NCI-H146 (cell line): ENCODE measurements at regions not wholly inside any gene's neighbourhood (a gene's known extent, or its start where the extent isn't known, plus 50 kb on each side); places are given as distances from the start of the nearest gene placed in this dataset.

Source experiments
- DNase-seq: peaks from one replicate; lab custom pipeline; 2025; lab: John Stamatoyannopoulos, UW

GRCh38 chr13:40429706-40430545 lies 236.5 kb downstream of the FOXO1 start:
- DNase-seq = no peak

DNA sequence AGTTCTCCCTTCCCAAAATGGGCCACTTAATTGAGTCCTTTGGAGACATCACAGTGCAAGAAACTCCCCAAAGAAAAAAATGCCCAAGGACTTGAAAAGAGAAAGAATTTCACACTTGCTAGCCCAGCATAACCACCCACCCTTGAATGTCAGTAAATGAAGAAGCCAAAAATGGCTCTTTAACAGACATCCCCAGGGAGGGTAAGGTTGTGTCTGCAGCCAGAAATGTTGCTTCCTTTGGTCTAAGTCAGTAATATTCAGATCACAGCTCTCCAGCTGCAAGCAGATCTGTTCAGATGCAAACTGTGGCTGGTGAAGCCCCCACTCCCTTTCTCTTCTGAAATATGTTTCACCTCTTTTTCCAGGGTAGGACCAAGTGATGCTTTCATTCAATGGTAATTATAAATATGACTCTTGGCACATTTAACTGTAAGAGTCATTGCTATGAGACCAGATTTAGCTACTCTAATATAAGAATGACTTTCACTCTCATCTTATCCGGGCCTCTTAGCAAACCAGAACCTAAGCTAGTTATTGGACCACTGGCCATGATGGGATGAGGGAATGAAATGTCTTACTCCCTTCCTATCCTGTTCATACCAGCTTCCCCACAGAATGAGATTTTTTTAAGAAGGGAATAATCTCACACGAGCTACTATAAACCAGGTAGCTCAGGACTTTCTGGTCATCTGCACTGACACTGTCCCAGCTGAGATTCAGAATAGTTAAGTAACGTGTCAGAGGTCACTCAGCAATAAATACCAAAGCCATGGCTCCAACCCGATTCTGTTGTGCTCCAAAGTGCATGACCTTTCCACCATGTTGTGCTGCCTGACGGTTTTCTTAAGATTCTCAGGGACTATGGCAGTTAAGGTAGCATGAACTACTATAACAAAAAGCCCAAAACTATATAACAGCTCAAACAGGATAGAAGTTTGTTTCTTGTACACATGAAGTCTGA lies 234.1 kb downstream of the FOXO1 start:
- DNase-seq = no peak

DNA sequence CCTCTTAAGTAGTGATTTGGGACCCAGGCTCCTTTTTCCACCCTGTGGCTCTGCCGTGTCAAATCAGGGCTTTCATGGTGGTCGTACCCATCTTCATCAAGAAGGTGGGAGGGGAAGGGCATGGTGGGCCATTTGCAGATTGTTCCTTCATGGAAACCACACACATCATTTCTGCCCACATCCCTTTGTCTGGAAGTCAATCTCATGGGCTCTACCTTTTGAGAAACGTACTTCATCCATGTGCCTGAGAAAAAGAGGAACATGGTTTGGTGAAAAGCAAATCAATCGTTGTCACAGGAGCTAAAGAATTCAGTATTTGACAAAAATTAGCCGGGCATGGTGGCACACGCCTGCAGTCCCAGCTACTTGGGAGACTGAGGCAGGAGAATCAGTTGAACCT lies 233.4 kb downstream of the FOXO1 start:
- DNase-seq = no peak

DNA sequence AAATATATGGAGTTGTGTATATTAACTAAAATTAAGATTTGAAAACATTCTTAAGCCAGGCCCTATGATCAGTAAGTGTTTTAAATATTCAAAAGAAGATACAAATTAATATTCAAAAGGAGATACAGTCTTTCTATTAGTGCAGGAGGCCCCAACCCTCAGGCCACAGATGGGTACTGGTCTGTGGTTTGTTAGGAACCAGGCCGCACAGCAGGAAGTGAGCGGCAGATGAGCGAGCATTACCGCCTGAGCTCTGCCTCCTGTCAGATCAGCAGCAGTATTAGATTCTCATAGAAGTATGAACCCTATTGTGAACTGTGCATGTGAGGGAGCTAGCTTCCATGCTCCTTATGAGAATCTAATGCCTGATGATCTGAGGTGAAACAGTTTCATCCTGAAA lies 232.9 kb downstream of the FOXO1 start:
- DNase-seq = no peak

DNA sequence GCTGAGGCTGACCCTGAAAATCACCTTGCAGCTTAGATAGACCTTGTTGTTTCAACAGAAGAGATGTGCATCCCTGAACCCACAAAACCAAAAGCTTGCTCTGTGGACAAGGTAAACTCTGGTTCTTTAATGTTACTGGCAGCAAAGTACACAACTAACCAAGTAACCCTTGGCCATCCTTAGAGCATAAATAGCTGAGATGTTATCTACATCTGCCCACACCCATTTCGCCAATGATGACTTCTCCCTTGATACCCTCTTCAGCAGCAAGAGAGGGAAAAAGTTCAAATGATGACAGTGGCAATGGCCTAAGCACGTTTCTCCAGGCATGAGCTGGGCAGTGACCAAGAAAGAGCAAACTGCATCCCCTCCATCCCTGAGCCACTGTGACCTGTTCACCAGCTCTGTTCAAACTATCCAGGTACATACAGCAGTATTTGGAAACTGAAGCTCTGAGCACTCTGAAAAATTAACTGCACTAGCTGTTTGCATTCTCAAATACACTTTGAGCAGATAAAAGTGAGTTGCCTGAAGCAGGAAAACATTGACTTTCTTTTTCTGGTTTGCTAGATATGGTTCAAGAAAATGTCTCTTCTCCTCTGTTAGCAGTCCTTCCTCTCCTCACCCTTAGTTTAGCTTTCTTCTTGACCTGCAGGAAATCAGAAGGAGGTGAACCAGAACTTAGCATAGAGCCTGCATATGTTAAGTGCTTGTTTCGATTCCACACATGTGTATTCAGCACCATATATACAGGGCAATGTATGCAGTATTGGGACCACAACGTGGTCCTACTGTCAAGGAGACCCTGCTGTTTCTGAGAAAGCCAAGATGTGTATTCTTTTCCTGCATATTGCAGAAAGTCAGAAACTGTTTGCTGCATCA lies 231.7 kb downstream of the FOXO1 start:
- no peak for DNase-seq

DNA sequence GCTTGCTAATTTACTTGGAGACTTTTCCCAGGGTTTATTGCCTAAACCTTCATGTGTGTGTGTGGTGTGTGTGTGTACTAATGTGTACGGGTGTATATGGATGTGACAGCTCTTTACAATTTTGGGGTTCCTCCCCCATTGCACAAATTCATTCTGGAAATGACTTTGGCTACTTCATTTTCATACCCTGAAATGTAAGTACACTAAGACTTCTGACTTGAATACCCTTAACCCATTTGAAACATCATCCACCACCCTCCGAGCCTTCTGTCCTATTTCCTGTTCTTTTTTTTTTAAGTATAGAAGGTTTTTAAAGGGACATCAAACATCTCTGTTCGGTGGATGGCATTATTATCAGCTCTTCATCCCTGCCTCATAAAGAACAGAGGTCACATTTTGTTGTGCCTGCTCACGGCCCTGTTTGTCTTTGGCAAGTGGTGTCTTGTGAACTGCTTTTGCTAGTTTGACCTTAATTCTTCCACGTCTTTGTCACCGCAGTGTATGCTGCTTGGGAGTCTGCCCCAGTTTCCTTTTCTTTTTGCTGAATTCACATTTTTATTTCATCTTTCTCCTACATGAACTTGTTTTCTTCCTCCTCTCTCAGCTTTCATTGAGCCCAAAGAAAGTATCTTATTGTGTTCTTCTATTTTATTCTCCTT lies 228.3 kb downstream of the FOXO1 start:
- no peak for DNase-seq

DNA sequence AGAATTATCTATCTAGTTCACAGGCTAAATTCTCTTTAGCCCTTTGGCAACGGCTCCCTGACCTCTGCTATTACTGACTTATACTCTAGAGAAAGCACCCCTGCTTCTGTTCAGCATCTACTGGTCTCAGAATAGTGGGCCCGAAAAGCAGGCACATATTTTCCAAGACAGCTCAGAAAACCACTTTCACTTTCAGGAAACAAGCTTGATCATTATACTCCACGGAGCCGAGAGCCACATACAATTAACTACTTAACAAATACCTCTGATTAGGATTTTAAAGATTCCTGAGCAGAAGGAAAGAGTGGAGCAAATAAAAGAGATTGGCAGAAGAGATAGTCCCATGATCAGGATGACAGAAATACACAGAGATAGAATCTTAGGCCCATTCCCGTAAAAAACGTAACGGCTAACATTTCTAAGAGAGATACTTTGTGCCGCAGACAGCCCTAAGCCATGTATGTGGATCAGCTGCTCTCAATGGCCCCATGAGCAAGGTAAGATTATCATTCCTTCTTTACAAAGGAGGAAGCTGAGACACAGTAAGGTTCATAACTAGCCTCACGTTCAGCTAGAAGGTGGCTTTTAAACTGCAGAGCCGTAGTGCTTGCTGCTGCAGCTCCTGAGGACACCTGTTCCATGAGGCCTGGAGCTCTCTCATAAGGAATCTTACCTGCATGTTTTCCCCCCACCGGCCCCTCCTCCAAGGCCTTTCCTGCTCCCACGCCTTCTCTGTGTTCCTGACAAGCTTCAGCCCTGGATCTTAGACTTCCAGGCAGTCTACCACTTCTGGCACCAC lies 227.2 kb downstream of the FOXO1 start:
- no peak for DNase-seq

DNA sequence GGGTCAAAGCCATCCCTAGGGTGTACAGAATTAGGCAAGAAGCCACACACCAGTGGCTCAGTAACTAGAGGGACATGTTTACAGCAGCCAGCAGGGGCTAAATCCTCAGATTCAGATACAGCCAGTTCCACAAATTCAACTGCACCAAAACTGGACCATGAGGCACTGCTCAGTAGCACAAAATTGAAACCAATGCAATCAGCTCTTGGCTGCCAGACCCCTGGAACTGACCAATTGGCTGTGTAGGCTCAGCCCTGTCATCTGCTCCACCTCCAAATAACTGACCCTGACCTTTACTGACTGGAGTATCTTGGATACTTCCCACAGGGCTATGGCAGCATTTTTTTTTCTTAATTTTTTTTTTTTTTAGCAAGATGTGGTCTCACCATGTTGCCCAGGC lies 226.5 kb downstream of the FOXO1 start:
- no peak for DNase-seq

GRCh38 chr13:40440990-40441820 lies 225.2 kb downstream of the FOXO1 start:
- no peak for DNase-seq

DNA sequence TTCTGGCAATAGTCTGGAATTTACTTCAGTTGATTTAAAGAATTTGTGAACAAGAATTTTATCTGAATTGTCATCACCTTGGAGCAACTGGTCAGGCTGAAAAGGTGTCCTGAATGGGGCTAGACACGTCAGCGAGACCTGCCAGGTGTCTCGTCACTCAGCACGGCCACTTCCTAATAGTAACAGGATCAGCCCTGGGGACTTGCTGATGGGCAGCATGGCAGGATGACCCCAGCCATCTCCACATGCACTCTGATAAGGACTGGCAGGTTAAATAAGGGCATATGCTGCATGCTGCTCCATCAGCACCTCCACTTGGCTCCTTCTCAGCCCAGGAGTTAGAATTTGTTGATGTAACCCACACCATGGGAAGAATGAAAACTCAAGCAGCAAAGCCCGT lies 224.2 kb downstream of the FOXO1 start:
- no peak for DNase-seq

- no peak for DNase-seq
Observed at GRCh38 chr13:40442826-40443225, 223.6 kb downstream of the FOXO1 start.

DNA sequence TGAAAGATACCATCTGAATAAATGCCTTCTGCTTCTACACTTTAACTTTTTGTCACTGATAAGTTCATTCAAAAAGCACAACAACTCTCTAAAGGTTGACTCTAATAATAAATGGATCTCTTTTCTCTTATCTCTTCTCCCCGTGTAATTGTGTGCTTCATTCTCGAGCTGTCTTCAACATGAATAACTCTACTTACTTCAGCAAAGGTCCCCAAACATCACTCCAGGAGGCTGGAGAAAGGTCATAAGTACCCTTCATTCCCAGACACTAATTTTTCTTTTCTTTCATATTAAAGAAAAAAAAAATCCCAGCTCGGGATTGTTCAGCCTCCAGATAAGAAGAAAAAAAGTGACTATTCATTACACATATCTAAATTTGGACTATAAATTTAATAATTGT lies 222.2 kb downstream of the FOXO1 start:
- DNase-seq = no peak

GRCh38 chr13:40445557-40445990 lies 220.9 kb downstream of the FOXO1 start:
- DNase-seq = peak; percentile 5

GRCh38 chr13:40446365-40446764 lies 220.1 kb downstream of the FOXO1 start:
- no peak for DNase-seq

GRCh38 chr13:40447857-40448256 lies 218.6 kb downstream of the FOXO1 start:
- no peak for DNase-seq

- DNase-seq = no peak
Observed at GRCh38 chr13:40452038-40452666, 214.3 kb downstream of the FOXO1 start.

DNA sequence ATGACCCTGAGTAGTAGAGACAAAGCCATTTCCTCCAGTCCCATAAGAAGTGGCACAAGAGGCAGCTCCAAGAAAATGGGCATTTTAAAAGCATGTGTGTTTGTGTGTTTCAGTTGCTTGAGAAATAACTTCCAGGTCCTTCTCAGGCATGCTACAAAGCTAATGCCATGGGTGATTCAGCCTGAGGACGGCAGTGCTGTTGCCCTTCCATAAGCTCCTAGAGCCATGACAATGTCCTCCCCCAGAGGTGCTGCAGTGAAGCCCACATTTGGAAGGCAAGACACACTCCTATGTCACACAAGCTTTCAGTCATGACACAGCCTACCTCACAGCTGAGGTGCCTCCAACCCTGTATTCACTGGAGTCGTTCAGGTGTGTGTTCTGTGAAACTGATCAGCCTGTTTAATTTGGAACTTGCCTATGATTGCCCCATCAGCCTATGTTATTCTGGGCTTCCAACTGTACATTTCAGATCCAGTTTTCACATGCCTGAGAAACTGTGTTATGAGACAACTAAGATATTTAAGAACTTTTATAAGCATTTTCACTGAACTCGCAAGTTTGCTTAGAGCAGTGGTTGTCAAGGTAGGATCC lies 213.6 kb downstream of the FOXO1 start:
- no peak for DNase-seq

DNA sequence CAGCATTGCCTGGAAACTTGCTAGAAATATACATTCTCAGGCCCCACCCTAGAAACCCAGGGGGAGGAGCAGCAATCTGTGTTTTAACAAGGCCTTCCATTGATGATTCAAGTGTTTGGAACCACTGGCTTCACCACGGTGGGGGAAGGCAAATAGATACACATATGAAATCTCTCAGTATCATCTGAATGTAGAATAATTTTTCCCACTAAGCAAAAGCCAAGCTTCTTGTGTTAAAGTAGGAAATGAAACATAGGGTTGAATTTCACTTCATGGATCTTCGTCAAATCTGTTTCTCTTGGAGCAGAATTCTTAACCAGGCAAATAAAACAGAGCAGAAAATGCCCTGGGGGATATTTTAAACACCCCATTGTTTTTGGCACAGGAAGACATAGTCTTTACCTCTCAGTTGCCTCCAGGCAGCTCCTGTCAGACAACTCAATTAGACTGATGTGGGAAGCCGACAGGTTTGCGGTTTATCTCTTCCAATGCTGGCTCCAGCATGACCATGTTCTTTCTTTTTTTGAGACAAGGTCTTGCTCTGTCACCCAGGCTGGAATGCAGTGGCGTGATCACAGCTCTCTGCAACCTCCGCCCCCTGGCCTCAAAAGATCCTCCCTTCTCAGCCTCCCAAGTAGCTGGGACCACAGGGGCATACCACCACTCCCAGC lies 213.0 kb downstream of the FOXO1 start:
- no peak for DNase-seq
